SK-N-MC (cell line): ENCODE measurements at regions not wholly inside any gene's neighbourhood (a gene's known extent, or its start where the extent isn't known, plus 50 kb on each side); places are given as distances from the start of the nearest gene placed in this dataset.

Source experiments
- DNase-seq: peaks from one replicate; pipeline ENCODE4 v3.0.0-alpha.2; 2011; ENCODE audit warnings: low read depth, low spot score
- H3K27ac ChIP-seq: fragments of 200-600 bp; sonication (generic); 2 replicates; pipeline ENCODE4 v1.5.1; 2016; ENCODE audit warnings: mixed run types
- H3K36me3 ChIP-seq: fragments of 200-600 bp; sonication (generic); 2 replicates; pipeline ENCODE4 v1.6.1; 2017; ENCODE audit warnings: antibody characterized with exemption, low read length, mixed read lengths; ENCODE audit not compliant: insufficient read depth
- H3K4me3 ChIP-seq: fragments of 200-600 bp; sonication (generic); 2 replicates; pipeline ENCODE4 v1.5.1; 2016
- H3K9ac ChIP-seq: fragments of 200-600 bp; sonication (generic); 2 replicates; pipeline ENCODE4 v1.8.0; 2017; ENCODE audit warnings: mixed run types, mixed read lengths; ENCODE audit not compliant: insufficient read length
- H3K9me3 ChIP-seq: fragments of 200-600 bp; sonication (generic); 2 replicates; pipeline ENCODE4 v1.6.1; 2017; ENCODE audit warnings: low read depth, mild to moderate bottlenecking, antibody characterized with exemption, low read length, moderate library complexity, mixed read lengths
- EZH2 ChIP-seq: fragments of 200-600 bp; sonication (generic); IDR thresholded peaks from one replicate; pipeline ENCODE4 v1.6.1; 2017; ENCODE audit warnings: antibody characterized with exemption
- FOXP2 ChIP-seq: optimal IDR thresholded peaks from 2 replicates; pipeline ENCODE3; 2011; ENCODE audit warnings: mild to moderate bottlenecking, moderate library complexity; ENCODE audit not compliant: insufficient read depth; ENCODE audit errors: extremely low read length, control extremely low read depth
- POLR2AphosphoS5 ChIP-seq: IDR thresholded peaks from 2 replicates; pipeline ENCODE4 v1.6.1; 2012; ENCODE audit warnings: mild to moderate bottlenecking, low read depth, low read length, borderline replicate concordance

DNA sequence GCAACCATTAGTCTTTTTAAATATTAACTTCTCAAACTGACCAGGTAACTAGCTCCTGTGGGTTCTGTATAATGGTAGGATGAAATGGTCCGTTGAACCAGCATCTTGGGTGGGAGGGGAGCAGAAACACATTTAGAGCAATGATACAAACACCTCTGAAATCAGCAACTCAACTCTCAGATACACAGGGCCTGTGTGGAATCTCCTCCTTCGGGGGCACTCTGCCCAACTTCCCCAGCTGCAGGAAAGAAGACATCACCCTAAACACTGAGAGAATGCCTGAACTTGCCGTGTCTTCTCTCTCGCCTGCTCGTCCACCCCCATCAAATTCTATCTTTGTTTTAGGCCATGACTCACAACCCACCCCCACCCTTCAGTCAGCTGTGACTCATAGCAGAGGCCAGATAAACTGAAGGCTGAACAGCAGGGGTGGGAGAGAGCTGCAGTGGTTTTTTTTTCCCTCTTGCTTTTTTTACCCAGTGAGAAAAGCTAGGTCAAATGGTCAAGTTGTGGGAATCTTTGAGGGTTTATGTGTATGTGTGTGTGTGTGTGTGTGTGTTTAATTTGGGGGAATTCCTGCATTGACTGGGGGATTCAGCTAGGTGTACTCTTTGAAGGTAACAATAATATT is 593.4 kb upstream of the JAG1 start:
- no peak for DNase-seq
- TF ChIP-seq EZH2 (no peak), FOXP2 (no peak), POLR2AphosphoS5 (no peak)
- Histone ChIP-seq H3K36me3 (no peaks in the 10 kb centered on the region), H3K27ac (no peak overlapping the region), H3K9me3 (no peaks in the 10 kb centered on the region), H3K9ac (no peak overlapping the region), H3K4me3 (no peak overlapping the region)

DNA sequence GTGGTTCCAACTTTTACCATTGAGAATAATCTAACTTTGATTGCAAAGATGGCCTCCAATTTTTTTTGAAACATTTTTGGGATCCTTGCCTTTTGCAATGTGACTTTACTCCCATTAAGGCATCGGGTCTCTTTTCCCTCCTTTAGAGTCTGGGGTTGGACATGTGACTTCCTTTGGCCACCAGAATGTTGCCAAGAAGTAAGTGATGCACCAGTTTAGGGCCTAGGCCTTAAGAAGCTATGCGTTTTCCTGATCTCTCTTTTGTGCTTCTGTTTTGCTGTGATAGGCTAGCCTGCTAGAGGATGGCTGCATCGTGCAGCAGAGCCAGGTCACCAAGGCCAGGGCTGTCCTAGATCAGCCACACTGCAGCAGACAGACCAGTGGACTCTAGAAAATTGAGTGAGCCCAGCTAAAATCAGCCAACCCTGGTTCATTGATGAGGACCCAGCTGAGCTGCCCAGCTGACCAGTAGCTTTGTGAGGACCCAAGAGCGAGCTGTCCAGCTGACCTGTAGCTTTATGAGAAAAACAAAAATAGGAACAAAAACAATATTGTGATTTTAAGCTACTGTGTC is 594.0 kb upstream of the JAG1 start:
- H3K9ac ChIP-seq, result no peak overlapping the region
- no peak for TF ChIP-seq FOXP2
- TF ChIP-seq EZH2, result no peak
- no peak for TF ChIP-seq POLR2AphosphoS5
- no peaks in the 10 kb centered on the region for H3K9me3 ChIP-seq
- H3K36me3 ChIP-seq, result no peaks in the 10 kb centered on the region
- no peak overlapping the region for H3K4me3 ChIP-seq
- H3K27ac ChIP-seq, result no peak overlapping the region
- no peak for DNase-seq

DNA sequence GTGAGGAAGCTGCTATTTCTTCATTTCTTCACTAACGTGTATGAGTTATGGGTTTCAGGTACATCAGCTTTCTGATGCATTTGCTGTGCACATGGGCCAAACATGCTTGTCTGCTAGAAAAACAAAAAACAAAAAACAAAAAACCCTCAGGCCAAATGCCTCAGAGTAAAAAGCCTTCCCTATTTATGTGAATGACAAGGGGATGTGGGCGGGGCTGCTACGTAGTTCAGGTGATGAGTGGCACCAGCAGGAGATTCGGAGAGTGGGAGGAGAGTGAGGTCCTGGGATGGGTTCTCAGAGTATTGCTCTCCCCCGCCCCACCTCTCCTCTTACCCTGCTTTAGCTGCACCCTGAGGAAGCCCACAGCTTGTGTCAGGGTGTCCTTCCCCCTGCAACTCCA is 596.8 kb upstream of the JAG1 start:
- no peaks in the 10 kb centered on the region for H3K36me3 ChIP-seq
- no peak for TF ChIP-seq EZH2
- no peak for TF ChIP-seq FOXP2
- TF ChIP-seq POLR2AphosphoS5, result no peak
- no peaks in the 10 kb centered on the region for H3K9me3 ChIP-seq
- H3K27ac ChIP-seq, result no peak overlapping the region
- H3K4me3 ChIP-seq, result no peak overlapping the region
- DNase-seq, result no peak
- H3K9ac ChIP-seq, result no peak overlapping the region

DNA sequence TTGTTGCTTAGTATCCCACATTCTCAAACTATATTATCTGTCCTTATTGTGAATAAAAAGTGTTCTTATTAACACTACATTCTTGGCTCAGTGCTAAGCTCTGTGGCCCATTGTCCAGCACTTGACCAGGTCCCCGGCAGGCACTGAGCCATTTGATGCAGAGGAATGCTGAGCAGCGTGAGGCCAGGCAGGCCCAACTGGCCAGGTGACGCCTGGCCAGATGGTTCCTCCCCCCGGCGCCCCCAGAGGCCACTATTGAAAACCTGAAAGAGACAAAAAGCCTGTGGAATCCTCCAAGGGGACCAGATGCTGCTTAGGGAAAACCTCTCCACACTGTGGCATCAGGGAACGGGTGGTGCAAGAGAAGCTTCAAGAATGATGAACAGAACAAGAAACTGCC is 597.5 kb upstream of the JAG1 start:
- DNase-seq, result no peak
- Histone ChIP-seq H3K36me3 (no peaks in the 10 kb centered on the region), H3K27ac (no peak overlapping the region), H3K9me3 (no peaks in the 10 kb centered on the region), H3K9ac (no peak overlapping the region), H3K4me3 (no peak overlapping the region)
- TF ChIP-seq EZH2 (no peak), POLR2AphosphoS5 (no peak), FOXP2 (no peak)

DNA sequence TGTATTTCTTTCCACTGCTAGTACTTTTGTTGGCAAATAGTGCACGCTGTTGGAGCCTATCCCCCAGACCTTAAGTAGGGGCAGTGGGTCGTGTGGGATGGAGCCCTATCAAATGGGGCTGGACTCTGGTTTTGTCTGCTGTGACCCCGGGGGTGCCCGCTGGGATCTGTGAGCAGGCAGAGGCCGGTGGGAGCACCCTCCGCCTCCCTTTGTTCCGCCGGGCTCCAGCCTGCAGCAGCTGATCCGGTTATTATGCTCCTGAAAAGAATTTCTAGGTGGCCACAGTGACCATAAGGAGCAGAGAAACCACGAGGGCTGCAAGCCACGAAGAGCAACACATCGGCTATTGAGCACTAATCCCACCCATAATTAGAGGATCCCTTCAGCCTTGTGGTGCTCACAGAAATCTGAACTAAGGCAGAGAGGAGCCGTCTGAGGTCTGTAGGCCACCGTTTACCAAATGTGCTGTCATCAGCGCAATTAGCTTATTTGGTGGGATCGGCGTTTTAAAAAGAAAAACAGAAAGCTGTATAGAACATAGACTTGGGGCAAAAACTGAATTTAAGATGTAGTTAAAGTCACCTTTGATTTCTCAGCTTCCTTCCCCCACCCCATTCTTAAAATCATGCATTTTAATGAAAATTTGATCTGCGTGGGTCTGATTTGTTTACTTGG is 598.3 kb upstream of the JAG1 start:
- no peak overlapping the region for H3K4me3 ChIP-seq
- DNase-seq, result no peak
- no peak overlapping the region for H3K27ac ChIP-seq
- TF ChIP-seq POLR2AphosphoS5 (no peak), FOXP2 (no peak), EZH2 (no peak)
- no peaks in the 10 kb centered on the region for H3K36me3 ChIP-seq
- no peaks in the 10 kb centered on the region for H3K9me3 ChIP-seq
- H3K9ac ChIP-seq, result no peak overlapping the region

DNA sequence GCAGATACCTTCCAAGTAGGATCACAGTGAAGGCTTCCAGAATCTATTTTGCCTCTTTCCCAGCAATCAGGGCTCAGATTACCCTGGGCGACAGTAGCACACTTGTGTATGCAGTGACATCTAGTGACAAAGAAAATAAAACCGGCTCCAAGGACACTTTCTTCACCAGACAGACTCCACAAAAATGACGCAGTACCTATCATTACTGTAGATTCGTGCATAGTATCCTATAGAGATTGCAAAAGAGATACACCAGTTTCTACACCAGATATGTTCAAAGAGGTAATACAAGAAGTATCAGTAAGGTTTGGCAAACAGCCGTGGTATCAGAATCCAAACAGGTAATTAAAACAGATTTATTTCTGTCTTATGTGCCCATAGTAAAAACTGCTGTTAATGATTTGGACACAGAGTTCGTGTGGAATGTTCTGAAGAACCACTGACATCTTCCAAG is 600.4 kb upstream of the JAG1 start:
- Histone ChIP-seq H3K36me3 (no peaks in the 10 kb centered on the region), H3K4me3 (no peak overlapping the region), H3K27ac (no peak overlapping the region), H3K9ac (no peak overlapping the region), H3K9me3 (no peaks in the 10 kb centered on the region)
- TF ChIP-seq EZH2 (no peak), FOXP2 (no peak), POLR2AphosphoS5 (no peak)
- peak; percentile 51 for DNase-seq

DNA sequence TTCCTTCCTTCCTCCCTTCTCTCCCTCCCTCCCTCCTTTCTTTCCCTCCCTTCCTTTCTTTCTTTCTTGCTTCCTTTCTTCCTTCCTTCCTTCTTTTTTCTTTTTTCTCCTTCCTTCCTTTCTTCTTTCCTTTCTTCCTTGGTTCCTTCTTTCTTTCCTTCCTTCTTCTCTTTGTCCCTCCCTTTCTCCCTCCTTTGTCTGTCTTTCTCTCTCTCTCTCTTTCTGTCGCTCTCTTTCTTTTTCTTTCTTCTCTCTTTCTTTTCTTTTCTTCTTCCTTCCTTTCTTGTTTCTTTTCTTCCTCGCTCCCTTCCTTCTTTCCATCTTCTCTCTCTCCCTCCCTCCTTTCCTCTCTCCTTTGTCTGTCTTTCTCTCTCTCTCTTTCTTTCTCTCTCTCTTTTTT is 601.9 kb upstream of the JAG1 start:
- no peak for DNase-seq
- no peaks in the 10 kb centered on the region for H3K9me3 ChIP-seq
- TF ChIP-seq POLR2AphosphoS5 (no peak), EZH2 (no peak), FOXP2 (no peak)
- no peak overlapping the region for H3K4me3 ChIP-seq
- no peaks in the 10 kb centered on the region for H3K36me3 ChIP-seq
- H3K27ac ChIP-seq, result no peak overlapping the region
- H3K9ac ChIP-seq, result no peak overlapping the region

DNA sequence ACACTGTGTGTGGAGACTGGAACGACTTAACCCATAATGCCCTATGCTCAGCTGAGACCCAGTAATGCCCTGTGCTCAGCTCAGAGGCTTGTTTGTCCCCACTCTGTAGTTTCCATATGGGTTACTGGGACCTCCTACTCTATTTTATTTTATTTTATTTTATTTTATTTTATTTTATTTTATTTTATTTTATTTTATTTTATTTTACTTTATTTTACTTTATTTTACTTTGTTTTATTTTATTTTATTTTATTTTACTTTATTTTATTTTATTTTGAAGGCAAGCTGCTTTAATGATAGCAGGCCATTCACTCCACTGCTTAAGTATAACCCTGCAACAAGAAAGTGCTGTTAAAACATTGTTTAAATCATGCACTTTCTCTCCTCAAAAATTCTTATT is 603.4 kb upstream of the JAG1 start:
- Histone ChIP-seq H3K27ac (no peak overlapping the region), H3K9me3 (no peaks in the 10 kb centered on the region), H3K9ac (no peak overlapping the region), H3K4me3 (no peak overlapping the region), H3K36me3 (no peaks in the 10 kb centered on the region)
- no peak for DNase-seq
- no peak for TF ChIP-seq POLR2AphosphoS5
- TF ChIP-seq EZH2, result no peak
- TF ChIP-seq FOXP2, result no peak

DNA sequence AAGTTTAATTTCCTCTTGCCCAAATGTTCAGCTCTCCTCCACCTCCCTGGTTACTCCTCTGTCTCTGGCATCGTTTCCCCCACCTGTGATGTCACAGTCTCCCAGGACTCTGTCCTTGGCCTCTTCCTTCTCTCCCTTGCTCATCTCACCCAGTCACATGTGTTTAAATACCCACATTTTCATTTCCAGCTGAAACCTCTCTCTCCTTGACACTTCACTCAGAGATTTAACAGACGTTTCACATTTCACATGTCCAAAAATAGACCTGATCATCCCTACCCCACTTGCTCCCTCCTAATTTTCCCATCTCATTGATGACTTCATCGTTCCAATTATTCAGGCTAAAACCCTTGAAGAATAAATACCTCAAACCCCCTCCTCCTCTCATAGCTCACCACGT is 604.1 kb upstream of the JAG1 start:
- Histone ChIP-seq H3K9ac (no peak overlapping the region), H3K36me3 (no peaks in the 10 kb centered on the region), H3K4me3 (no peak overlapping the region), H3K27ac (no peak overlapping the region), H3K9me3 (no peaks in the 10 kb centered on the region)
- TF ChIP-seq EZH2 (no peak), FOXP2 (no peak), POLR2AphosphoS5 (no peak)
- no peak for DNase-seq
